H1 (cell line): ENCODE measurements at regions not wholly inside any gene's neighbourhood (a gene's known extent, or its start where the extent isn't known, plus 50 kb on each side); places are given as distances from the start of the nearest gene placed in this dataset.

ENCODE experiments used
- CTCF ChIA-PET: fragments of 300-600 bp; sonication (Branson Sonifier 250); formaldehyde crosslinking; loops from one replicate; lab custom pipeline; 2021; ENCODE audit not compliant: partially characterized antibody; lab: Charles Lee
- POLR2A ChIA-PET: fragments of 300-600 bp; sonication (Branson Sonifier 250); formaldehyde crosslinking; loops from one replicate; lab custom pipeline; 2021; ENCODE audit warnings: inconsistent platforms; ENCODE audit not compliant: partially characterized antibody; lab: Charles Lee
- DNase-seq, 2 experiments: peaks; one replicate each; pipeline versions ENCODE4 v3.0.0 to v3.0.0-alpha.2; 2010 to 2022; ENCODE audit warnings: low spot score in 2 of 2, low read depth in 1 of 2, mixed read lengths in 1 of 2
- FAIRE-seq: peaks from 2 replicates; lab custom pipeline; 2011; peaks lifted over from hg19 to GRCh38; lab: Jason Lieb, UNC
- H2AFZ ChIP-seq: 2 replicates; pipeline ENCODE4 v1.8.1; 2012; ENCODE audit warnings: low read length, inconsistent platforms
- H2AK5ac ChIP-seq: 2 replicates; pipeline ENCODE4 v1.6.1; 2013; ENCODE audit warnings: low read depth, low read length
- H2BK120ac ChIP-seq: replicated peaks from 2 replicates; pipeline ENCODE3; 2013; ENCODE audit warnings: low read depth, low read length, inconsistent platforms
- H2BK12ac ChIP-seq: 2 replicates; pipeline ENCODE4 v1.6.1; 2013; ENCODE audit warnings: low read depth, low read length
- H2BK15ac ChIP-seq: 2 replicates; pipeline ENCODE4 v1.6.1; 2013; ENCODE audit warnings: low read length
- H2BK20ac ChIP-seq: 2 replicates; pipeline ENCODE4 v1.6.1; 2013; ENCODE audit warnings: low read length
- H2BK5ac ChIP-seq: 2 replicates; pipeline ENCODE4 v1.6.1; 2013; ENCODE audit warnings: low read depth, low read length
- H3K14ac ChIP-seq: 2 replicates; pipeline ENCODE4 v1.6.1; 2013; ENCODE audit warnings: inconsistent platforms; ENCODE audit not compliant: insufficient read length
- H3K18ac ChIP-seq: 2 replicates; pipeline ENCODE4 v1.6.1; 2013; ENCODE audit warnings: low read length; ENCODE audit errors: extremely low read depth
- H3K23ac ChIP-seq: 2 replicates; pipeline ENCODE4 v1.6.1; 2013; ENCODE audit warnings: inconsistent platforms; ENCODE audit not compliant: insufficient read length
- H3K23me2 ChIP-seq: 2 replicates; pipeline ENCODE4 v1.6.1; 2013; ENCODE audit warnings: low read depth, low read length
- H3K27ac ChIP-seq: 2 replicates; pipeline ENCODE4 v1.6.1; 2011; ENCODE audit warnings: low read depth, low read length, inconsistent platforms
- H3K27me3 ChIP-seq, 4 experiments: replicated peaks in 1 of 4; 1 replicate in 1 of 4; 2 replicates in 3 of 4; pipeline versions ENCODE4 v1.6.1 to v1.8.1; 2011 to 2013; ENCODE audit warnings: low read length in 3 of 4, mild to moderate bottlenecking in 3 of 4, inconsistent platforms in 2 of 4, mixed read lengths in 2 of 4, moderate library complexity in 1 of 4; ENCODE audit not compliant: control insufficient read depth in 3 of 4, insufficient read depth in 3 of 4; ENCODE audit errors: extremely low read depth in 1 of 4
- H3K36me3 ChIP-seq, 4 experiments: 2 replicates each; pipeline versions ENCODE4 v1.6.1 to v1.8.1; 2011 to 2013; ENCODE audit warnings: mild to moderate bottlenecking in 4 of 4, low read length in 3 of 4, moderate library complexity in 2 of 4, control low read depth in 1 of 4, inconsistent platforms in 1 of 4; ENCODE audit not compliant: insufficient read depth in 4 of 4, control insufficient read depth in 2 of 4
- H3K4ac ChIP-seq: replicated peaks from 2 replicates; pipeline ENCODE3; 2013; ENCODE audit warnings: low read length, low read depth, mixed read lengths, inconsistent platforms; ENCODE audit not compliant: insufficient read length
- H3K4me1 ChIP-seq, 4 experiments: replicated peaks in 1 of 4; 1 replicate in 1 of 4; 2 replicates in 3 of 4; pipeline versions ENCODE4 v1.6.1 to v1.8.1; 2011 to 2013; ENCODE audit warnings: low read length in 3 of 4, inconsistent platforms in 2 of 4, mixed read lengths in 1 of 4; ENCODE audit not compliant: insufficient read depth in 4 of 4, control insufficient read depth in 3 of 4
- H3K4me2 ChIP-seq, 2 experiments: 2 replicates each; pipeline versions ENCODE4 v1.6.1 to v1.8.1; 2011 to 2013; ENCODE audit warnings: low read depth in 2 of 2, low read length in 2 of 2, control low read depth in 1 of 2, inconsistent platforms in 1 of 2, mild to moderate bottlenecking in 1 of 2; ENCODE audit not compliant: insufficient read depth in 1 of 2
- H3K4me3 ChIP-seq, 4 experiments: fragments of 200-600, 300-600 bp in 1 of 4; sonication (generic), shearing (Covaris generic), sonication (Bioruptor Twin) in 1 of 4; 2 replicates each; pipeline versions ENCODE4 v1.5.1 to v1.8.1; 2011 to 2016; ENCODE audit warnings: low read length in 4 of 4, low read depth in 3 of 4, control low read depth in 2 of 4, inconsistent platforms in 2 of 4, mild to moderate bottlenecking in 2 of 4, mixed read lengths in 1 of 4, moderate library complexity in 1 of 4; ENCODE audit not compliant: insufficient read depth in 2 of 4; ENCODE audit errors: extremely low read depth in 1 of 4
- H3K56ac ChIP-seq: replicated peaks from 2 replicates; pipeline ENCODE3; 2013; ENCODE audit warnings: low read depth, mild to moderate bottlenecking, mixed read lengths, low read length, inconsistent platforms; ENCODE audit not compliant: insufficient read length
- H3K79me1 ChIP-seq: 2 replicates; pipeline ENCODE4 v1.6.1; 2013; ENCODE audit warnings: low read depth, low read length, control low read depth
- H3K79me2 ChIP-seq, 2 experiments: 2 replicates each; pipeline versions ENCODE4 v1.6.1 to v1.8.1; 2012 to 2013; ENCODE audit warnings: low read length in 2 of 2, mild to moderate bottlenecking in 2 of 2, inconsistent platforms in 1 of 2; ENCODE audit not compliant: insufficient read depth in 2 of 2, control insufficient read depth in 1 of 2
- H3K9ac ChIP-seq, 4 experiments: replicated peaks in 1 of 4; 1 replicate in 1 of 4; 2 replicates in 3 of 4; pipeline versions ENCODE4 v1.6.1 to v1.8.1; 2011 to 2013; ENCODE audit warnings: low read depth in 3 of 4, low read length in 3 of 4, control low read depth in 2 of 4, mild to moderate bottlenecking in 2 of 4, moderate library complexity in 2 of 4, inconsistent platforms in 1 of 4; ENCODE audit errors: extremely low read depth in 1 of 4
- H3K9me3 ChIP-seq, 2 experiments: 2 replicates each; pipeline versions ENCODE4 v1.6.1 to v1.8.1; 2012 to 2013; ENCODE audit warnings: mild to moderate bottlenecking in 2 of 2, moderate library complexity in 2 of 2, control low read depth in 1 of 2, inconsistent platforms in 1 of 2, low read depth in 1 of 2, low read length in 1 of 2, mixed read lengths in 1 of 2; ENCODE audit not compliant: insufficient read depth in 2 of 2
- H4K20me1 ChIP-seq, 2 experiments: replicated peaks in 1 of 2; 2 replicates each; pipeline versions ENCODE3 to v1.8.1; 2011 to 2013; ENCODE audit warnings: inconsistent platforms in 2 of 2, low read length in 2 of 2, mild to moderate bottlenecking in 1 of 2; ENCODE audit not compliant: insufficient read depth in 2 of 2, control insufficient read depth in 1 of 2
- H4K5ac ChIP-seq: 2 replicates; pipeline ENCODE4 v1.6.1; 2013; ENCODE audit warnings: low read length, low read depth, mixed read lengths, inconsistent platforms; ENCODE audit not compliant: insufficient read length
- H4K8ac ChIP-seq: 2 replicates; pipeline ENCODE4 v1.8.0; 2013; ENCODE audit warnings: mild to moderate bottlenecking, moderate library complexity, low read length, inconsistent platforms; ENCODE audit not compliant: insufficient read depth; ENCODE audit errors: extremely low read depth
- H4K91ac ChIP-seq: replicated peaks from 2 replicates; pipeline ENCODE3; 2013; ENCODE audit warnings: low read length, mixed read lengths, inconsistent platforms; ENCODE audit not compliant: insufficient read length
- ATF3 ChIP-seq: IDR thresholded peaks from 2 replicates; pipeline ENCODE4 v1.6.1; 2011; ENCODE audit warnings: low read depth, mild to moderate bottlenecking, low read length; ENCODE audit not compliant: insufficient read depth
- CREB1 ChIP-seq: IDR thresholded peaks from 2 replicates; pipeline ENCODE4 v1.6.1; 2012; ENCODE audit warnings: inconsistent platforms
- EZH2 ChIP-seq: fragments of 200-600 bp; sonication (generic); IDR thresholded peaks from 2 replicates; pipeline ENCODE4 v1.7.1; 2012; ENCODE audit warnings: low read depth, mild to moderate bottlenecking, moderate library complexity, low read length, inconsistent platforms; ENCODE audit not compliant: severe bottlenecking
- HDAC6 ChIP-seq: IDR thresholded peaks from one replicate; pipeline ENCODE4 v1.7.1; 2012; ENCODE audit warnings: low read depth, mild to moderate bottlenecking, inconsistent platforms, low read length, moderate library complexity
- MAFK ChIP-seq: IDR thresholded peaks from 2 replicates; pipeline ENCODE4 v1.6.1; 2012; ENCODE audit warnings: low read depth, mild to moderate bottlenecking, improper control_type of control experiment, low read length
- SIN3A ChIP-seq, 2 experiments: IDR thresholded peaks in 1 of 2; conservative IDR thresholded peaks in 1 of 2; 2 replicates each; pipeline ENCODE4 v1.6.1; 2011 to 2012; ENCODE audit warnings: low read length in 2 of 2, improper control_type of control experiment in 1 of 2, low read depth in 1 of 2, mild to moderate bottlenecking in 1 of 2
- SP2 ChIP-seq: IDR thresholded peaks from 2 replicates; pipeline ENCODE4 v1.6.1; 2012; ENCODE audit warnings: mild to moderate bottlenecking, low read length, inconsistent platforms
- SRF ChIP-seq: IDR thresholded peaks from 2 replicates; pipeline ENCODE4 v1.6.1; 2011; ENCODE audit warnings: mild to moderate bottlenecking, low read depth, low read length, moderate library complexity
- TAF1 ChIP-seq: IDR thresholded peaks from 2 replicates; pipeline ENCODE4 v1.6.1; 2011; ENCODE audit warnings: mild to moderate bottlenecking, low read depth, low read length
- TAF7 ChIP-seq: optimal IDR thresholded peaks from 2 replicates; pipeline ENCODE3; 2011; ENCODE audit warnings: low read depth, mild to moderate bottlenecking, inconsistent platforms, low read length, moderate library complexity, borderline replicate concordance
- ZNF274 ChIP-seq: IDR thresholded peaks from 2 replicates; pipeline ENCODE4 v1.7.0; 2012; ENCODE audit warnings: low read length, borderline replicate concordance; ENCODE audit errors: extremely low read depth
- WGBS, 2 experiments: shearing (Covaris generic) in 1 of 2; methylation state at CpG; one replicate each; pipeline versions ENCODE4 v1.1.6 to v1.1.7; 2013 to 2015; ENCODE audit warnings: low lambda C conversion rate in 2 of 2, mixed read lengths in 2 of 2, inconsistent platforms in 1 of 2, low coverage in 1 of 2, missing lambda C conversion rate in 1 of 2; ENCODE audit not compliant: insufficient replicate concordance in 2 of 2, insufficient coverage in 1 of 2, insufficient read length in 1 of 2; ENCODE audit errors: extremely low coverage in 1 of 2, missing lambda C conversion rate in 1 of 2; 5-methylcytosine and 5-hydroxymethylcytosine counted together

GRCh38 chr4:77263247-77263646 is 106.2 kb downstream of the CCNG2 start:
- no peak for DNase-seq
- Histone ChIP-seq H4K91ac (no peak overlapping the region), H3K18ac (no peak overlapping the region), H3K79me1 (no peaks in the 10 kb centered on the region), H3K23ac (no peak overlapping the region), H4K20me1 (no peaks in the 10 kb centered on the region), H3K36me3 (no peaks in the 10 kb centered on the region), H3K4me2 (no peak overlapping the region), H3K27ac (no peak overlapping the region), H3K4me3 (no peak overlapping the region), H3K9ac (no peak overlapping the region), H3K4me1 (no peaks in the 10 kb centered on the region), H2BK20ac (no peak overlapping the region), H2BK5ac (no peak overlapping the region), H3K14ac (no peak overlapping the region), H4K8ac (no peak overlapping the region), H2BK120ac (no peak overlapping the region), H3K4ac (no peak overlapping the region), H2BK12ac (no peak overlapping the region), H4K5ac (no peak overlapping the region), H2AK5ac (no peak overlapping the region), H3K56ac (no peak overlapping the region), H2AFZ (no peak overlapping the region), H3K27me3 (0 out of 7 replicates have a peak, but pooled peaks cover 0 to 2% (median 0%) of the 10 kb centered on the region in 4 experiments), H3K79me2 (no peaks in the 10 kb centered on the region), H3K9me3 (peaks cover 9 to 10% of the 10 kb centered on the region in 2 experiments; a peak in 1 of 4 replicates), H2BK15ac (no peak overlapping the region), H3K23me2 (no peaks in the 10 kb centered on the region)
- FAIRE-seq, result no peak
- no peak for TF ChIP-seq SP2
- no peak for TF ChIP-seq SIN3A (conservative IDR thresholded peaks at IDR 0.05 in 1 of 2, IDR thresholded peaks at IDR 0.05 in 1 of 2; ENCODE audit: low read depth in 1 of 2, low read length in 2 of 2)
- TF ChIP-seq TAF7, result no peak
- TF ChIP-seq EZH2, result no peak
- TF ChIP-seq ZNF274, result no peak
- TF ChIP-seq ATF3, result no peak
- TF ChIP-seq TAF1, result no peak
- TF ChIP-seq MAFK, result no peak
- no peak for TF ChIP-seq CREB1
- TF ChIP-seq HDAC6, result no peak
- TF ChIP-seq SRF, result no peak
- CTCF ChIA-PET, result interaction anchor here (3.8 kb wide), 1 partner anchor 23 kb away, joined by 16 read pairs; no protein-coding TSS in a partner anchor
- POLR2A ChIA-PET, result no interaction called here
- 86% methylated on average over 2 of the region's 2 CpGs; no CpG with 5 or more reads in 1 of the 2 experiments for WGBS, 2 experiments
